DMS 273 (cell line): ENCODE measurements at regions not wholly inside any gene's neighbourhood (a gene's known extent, or its start where the extent isn't known, plus 50 kb on each side); places are given as distances from the start of the nearest gene placed in this dataset.
"Not testable (repeated sequence)": the region's sequence is repeated elsewhere in the genome, so short reads cannot be mapped to it uniquely, and the experiment has no call there.

Source experiments
- DNase-seq: peaks from one replicate; lab custom pipeline; 2025; ENCODE audit not compliant: unreplicated experiment; lab: John Stamatoyannopoulos, UW

GRCh38 chr6:86619428-86619827, 317.9 kb upstream of the HTR1E start:
- DNase-seq, result no peak

- DNase-seq, result no peak
These were observed 322.0 kb upstream of the HTR1E start for GRCh38 chr6:86615299-86615698.

GRCh38 chr6:86609549-86610388, 327.6 kb upstream of the HTR1E start:
- no peak for DNase-seq

- DNase-seq, result not testable (repeated sequence)
These were observed 334.0 kb upstream of the HTR1E start for GRCh38 chr6:86603364-86603763.

GRCh38 chr6:86602093-86602492, 335.2 kb upstream of the HTR1E start:
- not testable (repeated sequence) for DNase-seq

- DNase-seq, result not testable (repeated sequence)
These were observed 338.4 kb upstream of the HTR1E start for GRCh38 chr6:86598969-86599368.

- DNase-seq, result peak; percentile 48
These were observed 341.7 kb upstream of the HTR1E start for GRCh38 chr6:86595641-86596040.

GRCh38 chr6:86586195-86586594, 351.1 kb upstream of the HTR1E start:
- no peak for DNase-seq

- no peak for DNase-seq
These were observed 355.5 kb upstream of the HTR1E start for GRCh38 chr6:86581833-86582232.

GRCh38 chr6:86563197-86563596, 374.1 kb upstream of the HTR1E start:
- no peak for DNase-seq

GRCh38 chr6:86558318-86558717, 379.0 kb upstream of the HTR1E start:
- DNase-seq, result no peak

- DNase-seq, result no peak
These were observed 400.0 kb upstream of the HTR1E start for GRCh38 chr6:86537292-86537861.

- no peak for DNase-seq
These were observed 401.2 kb upstream of the HTR1E start for GRCh38 chr6:86536121-86536520.

- DNase-seq, result peak; percentile 2
These were observed 402.2 kb upstream of the HTR1E start for GRCh38 chr6:86535100-86535499.

GRCh38 chr6:86529635-86530034, 407.7 kb upstream of the HTR1E start:
- no peak for DNase-seq

GRCh38 chr6:86526238-86526637, 411.1 kb upstream of the HTR1E start:
- DNase-seq, result no peak

GRCh38 chr6:86516087-86516486, 421.2 kb upstream of the HTR1E start:
- no peak for DNase-seq

- no peak for DNase-seq
These were observed 425.4 kb upstream of the HTR1E start for GRCh38 chr6:86511962-86512361.

GRCh38 chr6:86508230-86508629, 429.1 kb upstream of the HTR1E start:
- no peak for DNase-seq

- no peak for DNase-seq
These were observed 434.8 kb upstream of the HTR1E start for GRCh38 chr6:86502497-86502896.

GRCh38 chr6:86500035-86500434, 437.3 kb upstream of the HTR1E start:
- DNase-seq, result no peak

GRCh38 chr6:86489042-86489441, 448.3 kb upstream of the HTR1E start:
- DNase-seq, result not testable (repeated sequence)
